ENCODE measurements at regions not wholly inside any gene's neighbourhood (a gene's known extent, or its start where the extent isn't known, plus 50 kb on each side); places are given as distances from the start of the nearest gene placed in this dataset.

GRCh38 chr1:173422456-173422976, 54.6 kb upstream of the PRDX6 start (continued):
- peak; percentile 52; the same call in 1 of the 2 replicates for TF ChIP-seq TFAP4 (CRISPR knock-in tag; IDR thresholded peaks at IDR 0.05; ENCODE audit: borderline replicate concordance)
- peak; percentile 90 for TF ChIP-seq DDX20 (tag; IDR thresholded peaks at IDR 0.05; ENCODE audit: low read depth)
- no peak for TF ChIP-seq SMARCC2 (IDR thresholded peaks at IDR 0.05; ENCODE audit: low read depth)
- no peak for TF ChIP-seq BRF1 (IDR thresholded peaks at IDR 0.05; ENCODE audit: borderline replicate concordance, extremely low read depth, insufficient read length)
- peak in 1 of 3 experiments; percentile 31 for TF ChIP-seq YY1 (IDR thresholded peaks at IDR 0.05; ENCODE audit: borderline replicate concordance in 1 of 3, control insufficient read depth in 1 of 3, extremely low read depth in 1 of 3, insufficient read depth in 3 of 3, insufficient read length in 1 of 3, insufficient replicate concordance in 2 of 3, low read depth in 1 of 3, low read length in 2 of 3)
- TF ChIP-seq RHOXF2B (CRISPR knock-in tag; conservative IDR thresholded peaks at IDR 0.05), result no peak
- no peak for TF ChIP-seq MAFF (IDR thresholded peaks at IDR 0.05; ENCODE audit: low read length)
- TF ChIP-seq NR2C1 (IDR thresholded peaks at IDR 0.05), result peak; percentile 66; the same call in 1 of the 2 replicates
- peak; percentile 84 for TF ChIP-seq NR2C1 (tag; IDR thresholded peaks at IDR 0.05)
- no peak for TF ChIP-seq PHB2 (IDR thresholded peaks at IDR 0.05; ENCODE audit: low read depth)
- no peak for TF ChIP-seq ZNF408 (CRISPR knock-in tag; IDR thresholded peaks at IDR 0.05; ENCODE audit: low read depth)
- peak; percentile 93 for TF ChIP-seq RFX5 (IDR thresholded peaks at IDR 0.05; ENCODE audit: low read depth, low read length)
- peak; percentile 44; the same call in 1 of the 2 replicates for TF ChIP-seq ATF7 (IDR thresholded peaks at IDR 0.05)
- no peak for TF ChIP-seq ZNF324 (CRISPR knock-in tag; IDR thresholded peaks at IDR 0.05)
- peak; percentile 71; the same call in 1 of the 2 replicates for TF ChIP-seq NFXL1 (CRISPR knock-in tag; IDR thresholded peaks at IDR 0.05)
- no peak for TF ChIP-seq MTF1 (CRISPR knock-in tag; IDR thresholded peaks at IDR 0.05; ENCODE audit: borderline replicate concordance)
- no peak for TF ChIP-seq ATF1 (CRISPR knock-in tag; IDR thresholded peaks at IDR 0.05)
- TF ChIP-seq ATF1 (tag; IDR thresholded peaks at IDR 0.05), result 0 out of 2 replicates have a peak, but pooled peaks have one; percentile 33
- no peak for TF ChIP-seq GATAD2B (IDR thresholded peaks at IDR 0.05; ENCODE audit: borderline replicate concordance)
- no peak for TF ChIP-seq TFE3 (CRISPR knock-in tag; IDR thresholded peaks at IDR 0.05)
- TF ChIP-seq PKNOX1 (IDR thresholded peaks at IDR 0.05), result no peak
- no peak for TF ChIP-seq ZBTB2 (IDR thresholded peaks at IDR 0.05)
- peak; percentile 46; the same call in 1 of the 2 replicates for TF ChIP-seq ZNF280B (CRISPR knock-in tag; IDR thresholded peaks at IDR 0.05)
- 0 out of 2 replicates have a peak, but pooled peaks have one; percentile 11 for TF ChIP-seq TCF3 (CRISPR knock-in tag; IDR thresholded peaks at IDR 0.05)
